HUES48 (cell line): ENCODE measurements at regions not wholly inside any gene's neighbourhood (a gene's known extent, or its start where the extent isn't known, plus 50 kb on each side); places are given as distances from the start of the nearest gene placed in this dataset.

Experiments
- H3K27ac ChIP-seq: one replicate; pipeline ENCODE4 v1.7.0; 2013; ENCODE audit warnings: low read depth, low read length, inconsistent platforms
- H3K27me3 ChIP-seq: 2 replicates; pipeline ENCODE4 v1.6.1; 2013; ENCODE audit warnings: mild to moderate bottlenecking, low read length; ENCODE audit not compliant: control insufficient read depth, insufficient read depth
- H3K36me3 ChIP-seq: 2 replicates; pipeline ENCODE4 v1.6.1; 2013; ENCODE audit warnings: low read length; ENCODE audit not compliant: control insufficient read depth, insufficient read depth
- H3K4me1 ChIP-seq: 2 replicates; pipeline ENCODE4 v1.6.1; 2013; ENCODE audit warnings: mild to moderate bottlenecking, low read length; ENCODE audit not compliant: control insufficient read depth, insufficient read depth
- H3K4me3 ChIP-seq: 2 replicates; pipeline ENCODE4 v1.5.1; 2013; ENCODE audit warnings: mild to moderate bottlenecking, low read depth, low read length
- H3K9ac ChIP-seq: 2 replicates; pipeline ENCODE4 v1.6.1; 2013; ENCODE audit warnings: mild to moderate bottlenecking, low read depth, low read length, moderate library complexity
- H3K9me3 ChIP-seq: 2 replicates; pipeline ENCODE4 v1.6.1; 2013; ENCODE audit warnings: low read length; ENCODE audit not compliant: control insufficient read depth, insufficient read depth

GRCh38 chr11:127269911-127270310, 269.3 kb upstream of the KIRREL3 start:
- no peaks in the 10 kb centered on the region for H3K36me3 ChIP-seq
- no peak overlapping the region for H3K27ac ChIP-seq
- H3K4me1 ChIP-seq, result peaks cover 4% of the 10 kb centered on the region; the same call in 1 of the 2 replicates
- H3K9ac ChIP-seq, result no peak overlapping the region
- no peaks in the 10 kb centered on the region for H3K27me3 ChIP-seq
- H3K9me3 ChIP-seq, result no peaks in the 10 kb centered on the region
- no peak overlapping the region for H3K4me3 ChIP-seq

- no peak overlapping the region for H3K4me3 ChIP-seq
- H3K9ac ChIP-seq, result no peak overlapping the region
- no peaks in the 10 kb centered on the region for H3K4me1 ChIP-seq
- H3K27me3 ChIP-seq, result no peaks in the 10 kb centered on the region
- H3K27ac ChIP-seq, result no peak overlapping the region
- no peaks in the 10 kb centered on the region for H3K36me3 ChIP-seq
- H3K9me3 ChIP-seq, result no peaks in the 10 kb centered on the region
Measured at GRCh38 chr11:127268932-127269331, 268.4 kb upstream of the KIRREL3 start.

- Histone ChIP-seq H3K27me3 (no peaks in the 10 kb centered on the region), H3K9me3 (no peaks in the 10 kb centered on the region), H3K4me1 (no peaks in the 10 kb centered on the region), H3K36me3 (no peaks in the 10 kb centered on the region), H3K4me3 (no peak overlapping the region), H3K27ac (no peak overlapping the region), H3K9ac (no peak overlapping the region)
Measured at GRCh38 chr11:127268521-127268920, 268.0 kb upstream of the KIRREL3 start.

- Histone ChIP-seq H3K27me3 (no peaks in the 10 kb centered on the region), H3K4me3 (no peak overlapping the region), H3K4me1 (no peaks in the 10 kb centered on the region), H3K36me3 (no peaks in the 10 kb centered on the region), H3K9me3 (no peaks in the 10 kb centered on the region), H3K9ac (no peak overlapping the region), H3K27ac (no peak overlapping the region)
Measured at GRCh38 chr11:127259102-127259501, 258.5 kb upstream of the KIRREL3 start.

GRCh38 chr11:127255209-127255608, 254.6 kb upstream of the KIRREL3 start:
- Histone ChIP-seq H3K27ac (no peak overlapping the region), H3K9ac (no peak overlapping the region)

GRCh38 chr11:127252321-127252720, 251.8 kb upstream of the KIRREL3 start:
- Histone ChIP-seq H3K27ac (no peak overlapping the region), H3K4me1 (no peaks in the 10 kb centered on the region), H3K9me3 (no peaks in the 10 kb centered on the region), H3K9ac (no peak overlapping the region), H3K27me3 (no peaks in the 10 kb centered on the region), H3K36me3 (no peaks in the 10 kb centered on the region), H3K4me3 (no peak overlapping the region)

More at GRCh38 chr11:127255209-127255608, 254.6 kb upstream of the KIRREL3 start:
- no peaks in the 10 kb centered on the region for H3K4me1 ChIP-seq
- no peaks in the 10 kb centered on the region for H3K36me3 ChIP-seq
- no peaks in the 10 kb centered on the region for H3K27me3 ChIP-seq
- H3K9me3 ChIP-seq, result no peaks in the 10 kb centered on the region
- H3K4me3 ChIP-seq, result no peak overlapping the region

GRCh38 chr11:127249576-127249975, 249.0 kb upstream of the KIRREL3 start:
- H3K9ac ChIP-seq, result no peak overlapping the region
- no peaks in the 10 kb centered on the region for H3K36me3 ChIP-seq
- H3K27me3 ChIP-seq, result no peaks in the 10 kb centered on the region
- H3K27ac ChIP-seq, result no peak overlapping the region
- H3K9me3 ChIP-seq, result no peaks in the 10 kb centered on the region
- no peak overlapping the region for H3K4me3 ChIP-seq
- no peaks in the 10 kb centered on the region for H3K4me1 ChIP-seq

GRCh38 chr11:127248476-127248875, 247.9 kb upstream of the KIRREL3 start:
- Histone ChIP-seq H3K36me3 (no peaks in the 10 kb centered on the region), H3K9ac (no peak overlapping the region), H3K9me3 (no peaks in the 10 kb centered on the region), H3K4me1 (no peaks in the 10 kb centered on the region), H3K27me3 (no peaks in the 10 kb centered on the region), H3K27ac (no peak overlapping the region), H3K4me3 (no peak overlapping the region)

GRCh38 chr11:127247261-127247851, 246.8 kb upstream of the KIRREL3 start:
- Histone ChIP-seq H3K27ac (no peak overlapping the region), H3K36me3 (no peaks in the 10 kb centered on the region), H3K4me3 (no peak overlapping the region), H3K9me3 (no peaks in the 10 kb centered on the region), H3K4me1 (no peaks in the 10 kb centered on the region), H3K9ac (no peak overlapping the region), H3K27me3 (no peaks in the 10 kb centered on the region)

GRCh38 chr11:127242676-127243075, 242.1 kb upstream of the KIRREL3 start:
- Histone ChIP-seq H3K36me3 (no peaks in the 10 kb centered on the region), H3K9ac (no peak overlapping the region), H3K27me3 (no peaks in the 10 kb centered on the region), H3K27ac (no peak overlapping the region), H3K4me1 (no peaks in the 10 kb centered on the region), H3K4me3 (no peak overlapping the region), H3K9me3 (no peaks in the 10 kb centered on the region)

- Histone ChIP-seq H3K9me3 (no peaks in the 10 kb centered on the region), H3K27me3 (no peaks in the 10 kb centered on the region), H3K9ac (no peak overlapping the region), H3K4me1 (no peaks in the 10 kb centered on the region), H3K36me3 (no peaks in the 10 kb centered on the region), H3K27ac (no peak overlapping the region), H3K4me3 (no peak overlapping the region)
Measured at GRCh38 chr11:127238321-127238720, 237.8 kb upstream of the KIRREL3 start.

GRCh38 chr11:127236776-127237175, 236.2 kb upstream of the KIRREL3 start:
- H3K27ac ChIP-seq, result no peak overlapping the region
- no peaks in the 10 kb centered on the region for H3K36me3 ChIP-seq
- H3K9me3 ChIP-seq, result no peaks in the 10 kb centered on the region
- H3K27me3 ChIP-seq, result no peaks in the 10 kb centered on the region
- H3K4me3 ChIP-seq, result no peak overlapping the region
- H3K9ac ChIP-seq, result no peak overlapping the region
- H3K4me1 ChIP-seq, result no peaks in the 10 kb centered on the region
